Osteocyte (in vitro differentiated cells): ENCODE measurements at regions not wholly inside any gene's neighbourhood (a gene's known extent, or its start where the extent isn't known, plus 50 kb on each side); places are given as distances from the start of the nearest gene placed in this dataset.

Experiments
- DNase-seq: peaks from one replicate; pipeline ENCODE4 v3.0.0; 2021; ENCODE audit warnings: mixed read lengths; ENCODE audit not compliant: unreplicated experiment; ENCODE audit errors: extremely low spot score
- H3K27ac Mint-ChIP-seq: one replicate; pipeline ENCODE4 v1.8.0; 2021; ENCODE audit warnings: mild to moderate bottlenecking, mixed read lengths; ENCODE audit not compliant: unreplicated experiment
- H3K27me3 Mint-ChIP-seq: one replicate; pipeline ENCODE4 v1.8.0; 2021; ENCODE audit warnings: mixed read lengths; ENCODE audit not compliant: unreplicated experiment
- H3K36me3 Mint-ChIP-seq: one replicate; pipeline ENCODE4 v1.8.0; 2021; ENCODE audit warnings: mixed read lengths; ENCODE audit not compliant: unreplicated experiment
- H3K4me1 Mint-ChIP-seq: one replicate; pipeline ENCODE4 v1.8.0; 2021; ENCODE audit warnings: mixed read lengths; ENCODE audit not compliant: unreplicated experiment
- H3K4me3 Mint-ChIP-seq: one replicate; pipeline ENCODE4 v1.8.0; 2021; ENCODE audit warnings: mild to moderate bottlenecking, moderate library complexity, mixed read lengths; ENCODE audit not compliant: unreplicated experiment
- H3K9me3 Mint-ChIP-seq: one replicate; pipeline ENCODE4 v1.8.0; 2021; ENCODE audit warnings: mixed read lengths; ENCODE audit not compliant: unreplicated experiment
- CTCF ChIP-seq: fragments of 200-600 bp; sonication (generic); IDR thresholded peaks from 2 replicates; pipeline ENCODE4 v1.5.0; 2021; ENCODE audit warnings: antibody characterized with exemption, mild to moderate bottlenecking, moderate library complexity

DNA sequence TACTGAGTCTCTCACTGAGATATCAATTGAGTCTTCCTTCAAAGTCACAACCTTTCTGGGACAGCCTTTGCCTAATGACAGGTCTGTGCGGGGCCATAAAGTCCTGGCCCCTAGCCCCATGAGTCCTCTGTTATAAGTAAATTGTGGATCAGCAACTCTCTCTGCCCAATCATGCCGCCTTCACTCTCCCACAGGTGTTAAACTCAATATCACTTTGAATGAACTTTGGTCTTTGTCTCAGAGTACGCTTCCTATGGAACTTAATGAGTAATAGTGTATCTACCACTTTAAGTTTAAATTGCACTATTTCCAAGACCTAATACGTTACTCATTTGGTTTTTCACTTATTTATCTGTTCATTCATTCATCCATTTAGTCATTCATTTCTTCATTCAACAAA, 826.4 kb downstream of the TUSC7 start:
- no peak for TF ChIP-seq CTCF
- Mint-ChIP-seq H3K4me3 (no peak overlapping the region), H3K4me1 (no peaks in the 10 kb centered on the region), H3K36me3 (no peaks in the 10 kb centered on the region), H3K9me3 (no peaks in the 10 kb centered on the region), H3K27ac (no peak overlapping the region), H3K27me3 (peaks cover 33% of the 10 kb centered on the region)
- DNase-seq = no peak

DNA sequence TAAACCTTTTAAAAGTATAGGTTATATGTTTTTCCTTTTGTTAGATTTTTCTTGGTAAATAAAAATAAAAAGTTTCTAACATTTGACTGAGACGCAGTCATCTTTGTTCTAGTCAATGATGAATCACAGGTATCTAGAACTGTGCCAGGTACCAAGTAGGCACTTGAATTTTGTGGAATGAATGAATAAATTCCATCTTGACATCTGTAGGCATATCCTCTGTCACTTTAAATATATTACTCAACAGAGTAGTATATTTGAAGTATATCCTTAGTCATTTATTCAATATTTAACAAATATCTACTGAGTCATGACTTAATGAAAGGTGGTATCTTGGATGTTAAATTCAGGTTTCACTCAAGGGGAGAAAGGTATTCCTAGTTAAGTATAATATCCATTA, 828.4 kb downstream of the TUSC7 start:
- no peak for DNase-seq
- Mint-ChIP-seq H3K27ac (no peak overlapping the region), H3K9me3 (no peaks in the 10 kb centered on the region), H3K27me3 (peaks cover 17% of the 10 kb centered on the region), H3K36me3 (no peaks in the 10 kb centered on the region), H3K4me3 (no peak overlapping the region), H3K4me1 (no peaks in the 10 kb centered on the region)
- no peak for TF ChIP-seq CTCF

DNA sequence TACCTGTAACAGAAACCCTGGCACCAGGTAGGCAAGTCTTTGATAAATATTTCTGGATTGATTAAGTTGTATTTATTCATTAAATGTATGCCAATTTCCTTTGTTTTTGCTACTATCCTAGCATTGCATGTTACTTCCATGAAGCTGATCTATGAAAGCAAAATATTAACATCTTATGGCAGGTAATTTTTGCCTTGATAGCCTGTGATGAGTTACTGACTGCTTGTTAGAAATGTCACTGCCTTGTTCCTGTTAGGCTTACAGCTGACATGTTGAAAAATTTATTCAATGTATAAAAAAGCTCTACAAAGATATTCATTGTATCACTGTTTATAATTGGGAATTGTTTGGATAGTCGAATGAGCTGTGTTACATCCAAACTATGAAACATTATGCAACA, 830.1 kb downstream of the TUSC7 start:
- Mint-ChIP-seq H3K36me3 (no peaks in the 10 kb centered on the region), H3K27ac (no peak overlapping the region), H3K4me3 (no peak overlapping the region), H3K9me3 (no peaks in the 10 kb centered on the region), H3K27me3 (peaks cover 7% of the 10 kb centered on the region), H3K4me1 (no peaks in the 10 kb centered on the region)
- no peak for DNase-seq
- TF ChIP-seq CTCF = no peak

DNA sequence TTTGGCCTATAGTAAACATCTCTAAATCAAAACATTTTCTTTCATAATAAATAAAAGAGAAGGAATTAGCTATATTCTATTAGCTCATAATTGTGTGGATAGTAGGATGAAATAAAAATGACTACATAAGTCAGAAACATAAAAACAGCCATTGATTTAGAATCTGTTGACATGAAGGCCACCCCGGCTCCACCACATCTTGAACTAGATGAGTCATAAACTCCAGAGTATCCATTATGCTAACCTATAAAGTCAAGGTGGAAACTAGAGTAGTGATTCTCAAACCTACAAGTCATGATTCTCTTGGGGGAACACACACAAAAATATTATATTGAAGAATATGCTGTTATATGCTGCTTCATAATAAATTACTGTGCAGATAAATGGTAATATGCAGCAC, 831.0 kb downstream of the TUSC7 start:
- DNase-seq = no peak
- no peaks in the 10 kb centered on the region for H3K9me3 Mint-ChIP-seq
- no peaks in the 10 kb centered on the region for H3K4me1 Mint-ChIP-seq
- no peak for TF ChIP-seq CTCF
- no peak overlapping the region for H3K27ac Mint-ChIP-seq
- H3K27me3 Mint-ChIP-seq = peaks cover 5% of the 10 kb centered on the region
- H3K4me3 Mint-ChIP-seq = no peak overlapping the region
- H3K36me3 Mint-ChIP-seq = no peaks in the 10 kb centered on the region

DNA sequence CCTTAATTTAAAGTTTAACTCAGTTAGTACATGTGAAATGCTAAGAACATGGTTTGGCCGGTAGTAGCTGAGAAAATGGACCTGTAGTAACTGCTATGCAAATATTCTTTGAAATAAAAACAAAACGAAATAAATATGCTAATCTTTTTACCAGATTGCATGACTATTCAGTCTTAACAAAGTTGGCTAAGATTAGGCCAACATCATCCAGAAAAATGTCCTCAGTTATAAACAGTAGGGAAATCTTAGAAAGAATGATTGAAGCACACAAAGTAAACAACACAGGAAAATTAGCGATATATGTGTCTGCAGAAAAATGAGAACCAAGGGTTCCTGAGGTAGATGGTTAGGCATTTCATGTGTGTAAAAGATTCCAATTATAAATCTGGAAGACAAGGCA, 832.1 kb downstream of the TUSC7 start:
- Mint-ChIP-seq H3K9me3 (no peaks in the 10 kb centered on the region), H3K36me3 (no peaks in the 10 kb centered on the region), H3K27ac (no peak overlapping the region), H3K27me3 (peaks cover 4% of the 10 kb centered on the region), H3K4me1 (no peaks in the 10 kb centered on the region), H3K4me3 (no peak overlapping the region)
- no peak for TF ChIP-seq CTCF
- DNase-seq = no peak
